MCF 10A (cell line): ENCODE measurements at regions not wholly inside any gene's neighbourhood (a gene's known extent, or its start where the extent isn't known, plus 50 kb on each side); places are given as distances from the start of the nearest gene placed in this dataset.

Experiments
- BruUV-seq: library from RNA; stranded (reverse); fragments of 400-500 nt; replicated peaks from 2 replicates; lab custom pipeline; 2021; lab: Mats Ljungman, UMichigan
- CTCF ChIA-PET: fragments of 300-600 bp; sonication (Branson Sonifier 250); formaldehyde crosslinking; extraction: SDS; loops from one replicate; lab custom pipeline; 2021; ENCODE audit warnings: antibody characterized with exemption, inconsistent platforms; lab: Yijun Ruan, JAX
- POLR2A ChIA-PET: fragments of 300-600, 350-650 bp; sonication (Branson Sonifier 250); formaldehyde crosslinking; extraction: SDS; loops from one replicate; lab custom pipeline; 2020; ENCODE audit warnings: antibody characterized with exemption, inconsistent platforms; lab: Yijun Ruan, JAX
- DNase-seq: peaks from one replicate; pipeline ENCODE4 v3.0.0-alpha.2; 2018; ENCODE audit not compliant: unreplicated experiment
- H3K27ac Mint-ChIP-seq: one replicate; pipeline ENCODE4 v1.8.0; 2022; ENCODE audit warnings: mild to moderate bottlenecking, low read depth, mixed read lengths; ENCODE audit not compliant: unreplicated experiment
- H3K27me3 Mint-ChIP-seq: one replicate; pipeline ENCODE4 v1.8.0; 2022; ENCODE audit warnings: mixed read lengths; ENCODE audit not compliant: insufficient read depth, unreplicated experiment
- H3K36me3 Mint-ChIP-seq: one replicate; pipeline ENCODE4 v1.8.0; 2022; ENCODE audit warnings: mild to moderate bottlenecking, moderate library complexity, mixed read lengths; ENCODE audit not compliant: insufficient read depth, unreplicated experiment
- H3K4me1 Mint-ChIP-seq: one replicate; pipeline ENCODE4 v1.8.0; 2022; ENCODE audit warnings: mixed read lengths; ENCODE audit not compliant: insufficient read depth, unreplicated experiment
- H3K4me3 Mint-ChIP-seq: one replicate; pipeline ENCODE4 v1.8.0; 2022; ENCODE audit warnings: mild to moderate bottlenecking, moderate library complexity, mixed read lengths; ENCODE audit not compliant: unreplicated experiment
- H3K9me3 Mint-ChIP-seq: one replicate; pipeline ENCODE4 v1.8.0; 2022; ENCODE audit warnings: mixed read lengths; ENCODE audit not compliant: unreplicated experiment
- intact Hi-C: fragments of 100-400 bp; cut with micrococcal nuclease; formaldehyde crosslinking; loops from 2 replicates; pipeline ENCODE4 v1.14.1; 2022
- TF ChIP-seq, protein P1 (sequence below): fragments of 200-600 bp; IDR thresholded peaks from one replicate; pipeline ENCODE4 v1.8.0; 2022; ENCODE audit warnings: antibody characterized with exemption, mild to moderate bottlenecking; ENCODE audit not compliant: unreplicated experiment

DNA sequence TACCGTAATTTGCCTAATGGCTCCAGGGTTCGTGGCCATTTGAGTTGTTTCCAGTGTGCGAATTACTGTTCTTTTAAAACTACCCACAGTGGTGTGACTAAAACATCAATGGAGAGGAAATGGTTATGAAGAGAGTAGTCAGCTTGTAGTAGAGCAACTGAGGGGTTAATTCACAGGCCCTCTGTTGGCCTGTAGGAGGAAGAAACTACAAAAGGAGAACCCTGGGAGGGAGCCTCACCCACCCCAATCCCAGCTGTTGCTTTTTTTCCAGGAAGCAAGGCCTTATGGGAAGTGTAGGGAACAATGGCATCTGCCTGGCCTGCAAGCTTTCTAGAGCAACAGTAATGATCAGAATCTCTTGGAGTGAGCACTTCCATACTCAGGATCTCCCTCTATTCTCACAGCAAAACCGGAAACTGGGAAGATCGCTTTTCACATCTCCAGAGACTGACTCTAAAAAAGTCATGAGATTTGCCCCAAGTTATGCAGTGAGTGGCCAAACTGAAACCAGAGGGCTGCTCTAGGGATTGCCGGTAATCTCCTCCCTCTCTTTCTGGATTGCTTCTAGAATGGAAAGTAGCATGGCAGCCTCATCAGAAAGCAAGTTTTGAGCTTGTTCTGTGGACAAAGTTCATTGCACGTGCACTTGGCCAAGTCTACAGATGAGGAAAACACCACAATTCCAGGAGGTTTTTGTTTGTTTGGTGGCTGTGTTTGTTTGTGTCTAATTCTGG lies 125.3 kb upstream of the PWP1 start:
- TF ChIP-seq, protein P1, sequence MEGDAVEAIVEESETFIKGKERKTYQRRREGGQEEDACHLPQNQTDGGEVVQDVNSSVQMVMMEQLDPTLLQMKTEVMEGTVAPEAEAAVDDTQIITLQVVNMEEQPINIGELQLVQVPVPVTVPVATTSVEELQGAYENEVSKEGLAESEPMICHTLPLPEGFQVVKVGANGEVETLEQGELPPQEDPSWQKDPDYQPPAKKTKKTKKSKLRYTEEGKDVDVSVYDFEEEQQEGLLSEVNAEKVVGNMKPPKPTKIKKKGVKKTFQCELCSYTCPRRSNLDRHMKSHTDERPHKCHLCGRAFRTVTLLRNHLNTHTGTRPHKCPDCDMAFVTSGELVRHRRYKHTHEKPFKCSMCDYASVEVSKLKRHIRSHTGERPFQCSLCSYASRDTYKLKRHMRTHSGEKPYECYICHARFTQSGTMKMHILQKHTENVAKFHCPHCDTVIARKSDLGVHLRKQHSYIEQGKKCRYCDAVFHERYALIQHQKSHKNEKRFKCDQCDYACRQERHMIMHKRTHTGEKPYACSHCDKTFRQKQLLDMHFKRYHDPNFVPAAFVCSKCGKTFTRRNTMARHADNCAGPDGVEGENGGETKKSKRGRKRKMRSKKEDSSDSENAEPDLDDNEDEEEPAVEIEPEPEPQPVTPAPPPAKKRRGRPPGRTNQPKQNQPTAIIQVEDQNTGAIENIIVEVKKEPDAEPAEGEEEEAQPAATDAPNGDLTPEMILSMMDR, result no peak
- ChIA-PET POLR2A (interaction anchor here (0.8 kb wide), 1 partner anchor 12 kb away, joined by 3 read pairs; no protein-coding TSS in a partner anchor), CTCF (interaction anchor here (0.6 to 1.4 kb wide), 4 partner anchors 47 to 1014 kb away, joined by 3 to 4 read pairs (median 3); no protein-coding TSS in a partner anchor)
- no peaks in the 10 kb centered on the region for H3K9me3 Mint-ChIP-seq
- peaks cover 8% of the 10 kb centered on the region for H3K4me1 Mint-ChIP-seq
- DNase-seq, result no peak
- no peaks in the 10 kb centered on the region for H3K27me3 Mint-ChIP-seq
- intact Hi-C loops, result no loop called here
- H3K27ac Mint-ChIP-seq, result no peak overlapping the region
- BruUV-seq, result no TSS peak
- no peak overlapping the region for H3K4me3 Mint-ChIP-seq
- H3K36me3 Mint-ChIP-seq, result peaks cover 4% of the 10 kb centered on the region

DNA sequence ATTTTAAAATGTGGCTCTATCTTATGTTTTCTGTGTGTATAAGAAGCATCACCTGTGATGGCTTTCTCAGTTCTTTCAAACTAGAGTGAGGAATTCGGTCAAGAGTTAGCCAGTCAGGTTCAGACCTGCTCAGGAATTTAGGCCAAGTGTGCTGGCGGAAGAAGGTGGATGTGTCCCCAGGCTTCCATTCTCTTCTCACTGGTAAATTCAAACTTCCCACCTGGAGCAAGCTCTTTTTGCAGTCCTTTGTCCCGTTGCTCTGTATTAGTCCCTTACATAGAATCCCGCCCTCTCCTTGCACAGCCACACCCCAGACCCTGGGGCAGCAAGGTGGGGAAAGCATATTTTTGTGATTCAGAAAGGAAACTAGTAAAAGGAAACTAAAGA lies 124.7 kb upstream of the PWP1 start:
- POLR2A ChIA-PET, result interaction anchor here (0.8 kb wide), 1 partner anchor 12 kb away, joined by 3 read pairs; no protein-coding TSS in a partner anchor
- DNase-seq, result peak; percentile 55
- H3K27ac Mint-ChIP-seq, result no peak overlapping the region

DNA sequence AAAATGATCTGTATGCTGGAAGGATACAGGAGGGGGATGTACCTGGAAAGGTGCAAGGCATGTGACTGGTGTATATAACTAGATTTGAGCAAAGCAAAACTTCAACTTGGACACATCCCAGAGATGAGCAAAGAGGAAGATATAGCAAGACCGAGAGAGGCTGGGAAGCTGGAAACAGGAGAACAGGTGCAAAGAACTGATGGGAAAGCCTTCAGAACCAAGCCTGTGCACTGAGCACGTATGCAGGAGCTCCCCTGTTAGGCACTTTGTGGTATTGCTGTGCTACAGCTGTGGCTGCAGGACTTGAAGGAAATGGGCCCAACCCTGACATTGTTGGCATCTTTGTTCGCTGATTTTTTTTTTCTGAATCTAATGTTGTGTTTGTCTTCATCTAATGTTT lies 120.7 kb upstream of the PWP1 start:
- POLR2A ChIA-PET, result interaction anchor here (0.6 kb wide), 1 partner anchor 185 kb away, joined by 4 read pairs; no protein-coding TSS in a partner anchor
- intact Hi-C loops, result loop anchor here (1.0 to 5.0 kb wide), 2 partner anchors 118 to 433 kb away; no protein-coding TSS in a partner anchor
- Mint-ChIP-seq H3K4me1 (peaks cover 8% of the 10 kb centered on the region), H3K9me3 (no peaks in the 10 kb centered on the region), H3K36me3 (no peaks in the 10 kb centered on the region), H3K27me3 (no peaks in the 10 kb centered on the region), H3K27ac (no peak overlapping the region), H3K4me3 (no peak overlapping the region)
- CTCF ChIA-PET, result interaction anchor here (1.1 to 2.1 kb wide), 4 partner anchors 32 to 433 kb away, joined by 3 to 7 read pairs (median 6); no protein-coding TSS in a partner anchor
- TF ChIP-seq, protein P1, result peak; percentile 38
- BruUV-seq, result no TSS peak
- DNase-seq, result peak; percentile 43

More for the DNA sequence above, 124.7 kb upstream of the PWP1 start:
- Mint-ChIP-seq H3K4me3 (no peak overlapping the region), H3K36me3 (peaks cover 4% of the 10 kb centered on the region), H3K27me3 (no peaks in the 10 kb centered on the region), H3K4me1 (peaks cover 8% of the 10 kb centered on the region), H3K9me3 (no peaks in the 10 kb centered on the region)
- intact Hi-C loops, result no loop called here
- no TSS peak for BruUV-seq
- CTCF ChIA-PET, result interaction anchor here (0.6 to 1.4 kb wide), 2 partner anchors 46 to 164 kb away, joined by 3 to 4 read pairs; no protein-coding TSS in a partner anchor
- TF ChIP-seq, protein P1, result no peak

DNA sequence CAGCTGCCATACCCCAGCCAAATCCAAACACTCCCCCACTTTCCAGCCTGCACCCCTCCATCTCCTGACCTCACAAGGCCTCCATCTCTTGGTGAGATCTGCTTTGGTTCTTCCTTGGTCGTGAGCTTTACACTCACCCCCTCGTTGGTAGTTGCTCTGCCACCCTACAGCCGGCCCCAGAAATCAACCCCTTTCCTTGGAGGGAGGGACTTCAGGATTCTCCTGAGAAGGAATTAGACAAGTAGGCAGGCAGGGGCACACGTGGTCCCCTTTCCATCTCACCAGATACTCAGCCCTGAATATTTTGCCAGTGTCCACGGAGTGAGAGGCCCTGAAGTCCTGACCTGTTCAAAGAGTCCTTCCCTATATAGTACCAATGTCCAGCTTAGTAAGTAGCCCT lies 120.0 kb upstream of the PWP1 start:
- BruUV-seq, result no TSS peak
- no peaks in the 10 kb centered on the region for H3K27me3 Mint-ChIP-seq
- H3K4me1 Mint-ChIP-seq, result peaks cover 7% of the 10 kb centered on the region
- intact Hi-C loops, result loop anchor here (1.0 to 5.0 kb wide), 2 partner anchors 118 to 433 kb away; no protein-coding TSS in a partner anchor
- ChIA-PET POLR2A (no interaction called here), CTCF (interaction anchor here (0.5 to 2.1 kb wide), 7 partner anchors 10 to 434 kb away, joined by 3 to 7 read pairs (median 6); no protein-coding TSS in a partner anchor)
- H3K36me3 Mint-ChIP-seq, result no peaks in the 10 kb centered on the region
- no peaks in the 10 kb centered on the region for H3K9me3 Mint-ChIP-seq
- no peak overlapping the region for H3K4me3 Mint-ChIP-seq
- H3K27ac Mint-ChIP-seq, result no peak overlapping the region
- no peak for DNase-seq
- TF ChIP-seq, protein P1, result no peak
